ENCODE measurements at regions not wholly inside any gene's neighbourhood (a gene's known extent, or its start where the extent isn't known, plus 50 kb on each side); places are given as distances from the start of the nearest gene placed in this dataset.
"Not testable (repeated sequence)": the region's sequence is repeated elsewhere in the genome, so short reads cannot be mapped to it uniquely, and the experiment has no call there.

DNA sequence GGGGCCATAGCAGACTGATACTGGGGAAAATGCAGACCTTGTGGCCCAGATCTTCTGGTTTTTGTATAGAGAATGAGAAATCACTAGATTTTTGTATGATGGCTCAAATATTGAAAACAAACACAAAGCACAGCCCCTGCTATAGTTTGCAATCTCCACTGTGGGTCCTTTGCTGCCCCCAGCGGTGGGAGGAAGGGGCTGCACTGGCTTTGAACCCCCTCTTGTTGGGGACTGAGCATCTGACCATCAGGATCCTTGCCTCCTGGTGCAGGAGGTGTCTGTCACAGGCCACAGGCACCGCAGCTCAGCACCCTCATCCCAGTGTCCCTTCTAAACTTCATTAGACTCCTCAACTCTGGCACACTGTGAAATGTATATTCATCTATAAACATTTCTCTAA is 252.3 kb downstream of the BCL2L11 start:
- DNase-seq = not testable (repeated sequence)

DNA sequence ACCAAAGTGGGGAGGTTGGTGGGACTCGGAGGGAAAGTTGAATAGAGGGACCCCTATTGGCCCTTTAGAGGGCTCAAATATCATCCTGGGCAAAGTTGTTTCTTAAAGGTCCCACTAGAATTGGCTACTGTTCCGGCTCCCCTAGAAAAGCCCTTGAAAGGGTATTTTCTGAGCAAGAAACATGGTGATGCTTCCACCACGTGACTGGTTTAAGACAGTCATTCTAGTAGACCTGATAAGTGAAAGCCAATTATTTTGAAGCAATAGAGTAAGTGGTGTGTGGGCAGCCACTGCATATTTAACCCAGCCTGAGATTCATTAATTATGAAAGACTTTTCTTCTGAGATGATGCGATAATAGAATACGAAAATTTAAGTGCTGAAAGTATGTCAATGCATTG is 253.3 kb downstream of the BCL2L11 start:
- not testable (repeated sequence) for DNase-seq

DNA sequence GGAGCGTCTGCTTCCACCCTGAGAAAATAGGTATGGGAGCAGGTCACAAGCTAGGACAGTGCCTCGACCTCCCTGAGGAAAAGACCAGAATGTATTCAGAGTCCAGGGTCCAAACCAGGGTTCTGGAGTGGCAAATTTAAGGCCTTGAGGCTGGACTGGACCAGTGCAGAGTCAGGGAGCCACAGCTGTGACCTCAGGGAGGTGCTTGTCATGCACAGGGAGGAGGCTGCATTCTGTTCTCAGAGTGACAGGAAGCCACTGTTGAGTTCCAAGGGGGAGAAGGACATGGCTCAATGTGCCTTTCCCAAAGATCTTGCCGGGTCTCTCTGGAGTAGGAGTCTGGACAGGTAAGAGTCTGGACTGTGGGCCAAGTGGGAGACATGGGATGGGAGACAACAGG is 254.0 kb downstream of the BCL2L11 start:
- not testable (repeated sequence) for DNase-seq

DNA sequence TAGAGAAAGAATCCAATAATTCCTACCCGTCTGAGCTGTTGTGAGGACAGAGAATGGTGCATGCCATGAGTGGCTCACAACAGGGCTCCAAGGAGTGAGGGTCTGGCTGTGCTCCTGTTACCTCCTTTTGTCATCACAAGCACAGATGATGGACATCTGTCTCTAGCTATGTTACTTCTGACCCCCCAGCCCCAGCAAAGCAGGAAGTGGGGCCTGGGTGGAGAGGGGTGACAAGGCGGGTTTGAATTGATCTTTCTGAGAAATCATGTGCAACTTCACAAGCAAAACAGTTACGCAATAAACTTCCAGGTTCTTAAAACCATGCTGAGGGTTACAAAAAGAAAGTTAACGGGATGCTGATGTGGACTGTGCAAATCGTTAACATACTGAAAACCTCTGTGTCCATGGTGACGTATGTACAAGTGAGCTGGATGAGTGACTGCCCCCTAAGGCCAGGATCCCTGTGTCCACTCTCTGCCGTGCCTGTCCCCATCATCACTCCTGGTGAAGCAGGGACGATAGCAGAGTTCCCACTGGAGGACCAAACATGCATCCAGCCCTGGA is 254.7 kb downstream of the BCL2L11 start:
- DNase-seq = not testable (repeated sequence)

DNA sequence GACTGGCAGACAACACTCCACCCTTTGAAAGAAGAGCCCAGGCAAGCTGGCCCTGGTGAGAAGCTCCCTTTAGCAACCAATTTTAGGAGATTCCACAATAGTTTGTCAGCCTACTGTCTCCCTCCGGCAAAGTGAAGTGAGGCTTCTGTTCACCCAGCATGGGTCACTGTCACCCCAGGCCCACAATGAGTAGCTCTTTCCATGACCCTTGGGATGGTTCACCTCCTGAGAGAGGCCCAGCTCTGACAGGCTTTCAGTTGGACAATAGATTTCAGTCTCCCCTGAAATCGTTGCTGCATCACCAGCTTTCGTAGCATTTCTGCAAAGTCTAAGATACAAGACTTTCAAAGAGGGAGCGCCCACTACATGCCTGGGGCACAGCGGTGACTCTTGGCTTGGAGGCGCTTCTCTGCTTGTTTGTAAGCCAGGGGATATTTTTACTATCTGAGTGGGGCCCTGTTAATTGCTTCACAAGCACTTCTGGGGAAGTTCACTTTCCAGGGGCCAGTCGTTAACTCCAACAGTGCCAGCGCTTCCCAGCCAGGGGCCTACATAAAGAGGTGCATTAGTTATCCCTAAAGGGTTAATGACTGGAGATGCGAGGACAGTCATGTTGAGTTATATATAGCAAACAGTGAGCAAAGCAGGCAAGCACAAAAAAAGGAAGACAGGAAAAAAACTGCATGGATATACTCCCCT is 255.7 kb downstream of the BCL2L11 start:
- DNase-seq = not testable (repeated sequence)

DNA sequence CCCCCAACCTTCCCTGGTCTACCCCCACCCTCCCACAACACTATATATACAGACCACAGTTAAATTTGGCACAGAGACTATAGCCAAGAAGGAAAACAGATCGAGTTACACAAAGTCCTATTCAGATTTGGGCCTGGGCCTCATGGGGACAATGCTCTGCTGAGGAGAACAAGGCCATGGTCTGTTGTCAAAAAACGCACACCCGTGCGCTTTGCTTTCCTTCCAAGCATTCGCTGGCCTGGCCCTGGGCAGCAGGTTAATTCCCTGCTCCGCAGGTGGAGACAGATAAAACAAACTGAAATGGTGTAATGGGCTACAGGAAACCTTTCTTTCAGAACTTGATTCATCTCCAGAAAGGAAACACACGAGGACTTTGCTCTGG is 256.2 kb downstream of the BCL2L11 start:
- not testable (repeated sequence) for DNase-seq

DNA sequence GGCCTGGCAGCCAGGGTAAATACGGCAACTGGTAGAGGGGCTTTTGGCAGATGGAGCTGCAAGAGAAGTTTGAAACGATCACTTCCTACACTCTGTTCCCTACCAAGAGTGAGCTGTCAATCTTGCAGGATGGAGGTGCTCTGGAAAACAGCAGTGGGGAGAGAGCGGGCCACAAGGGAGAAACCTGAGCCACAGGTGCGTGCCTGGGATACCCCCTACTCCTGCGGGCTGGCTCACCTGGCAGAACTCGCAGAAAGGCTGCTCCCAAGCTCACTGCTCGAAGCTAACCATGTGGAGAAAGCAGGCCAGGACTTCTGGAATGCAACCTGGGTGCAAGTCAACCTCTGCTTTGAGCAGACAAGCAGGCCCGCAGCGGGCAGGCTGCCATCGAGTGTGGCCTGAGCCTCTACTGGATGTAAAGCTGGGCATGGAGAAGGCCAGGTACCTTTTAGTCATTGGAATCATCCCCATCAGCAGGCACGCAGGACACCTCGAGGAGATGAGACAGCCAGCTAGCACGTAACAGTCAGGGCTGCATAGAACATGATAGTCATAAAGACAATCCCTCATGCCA is 256.8 kb downstream of the BCL2L11 start:
- DNase-seq = not testable (repeated sequence)

DNA sequence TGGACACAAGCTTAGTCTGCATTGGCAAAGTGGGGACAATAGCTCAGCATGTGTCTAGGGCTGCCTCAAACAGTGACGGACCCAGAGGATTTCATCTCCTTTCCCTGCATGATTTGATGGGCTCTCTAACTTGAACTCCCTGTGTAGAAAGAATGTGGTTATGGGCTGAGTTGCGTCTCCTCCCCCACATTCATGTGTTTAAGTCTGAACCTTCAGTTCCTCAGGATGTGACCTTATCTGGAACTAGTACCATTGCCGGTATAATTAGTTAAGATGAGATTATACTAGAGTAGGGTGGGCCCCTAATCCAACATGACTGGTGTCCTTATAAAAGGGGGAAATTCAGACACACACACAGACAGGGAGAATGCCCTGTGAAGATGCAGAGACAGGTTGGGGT is 257.6 kb downstream of the BCL2L11 start:
- DNase-seq = not testable (repeated sequence)

DNA sequence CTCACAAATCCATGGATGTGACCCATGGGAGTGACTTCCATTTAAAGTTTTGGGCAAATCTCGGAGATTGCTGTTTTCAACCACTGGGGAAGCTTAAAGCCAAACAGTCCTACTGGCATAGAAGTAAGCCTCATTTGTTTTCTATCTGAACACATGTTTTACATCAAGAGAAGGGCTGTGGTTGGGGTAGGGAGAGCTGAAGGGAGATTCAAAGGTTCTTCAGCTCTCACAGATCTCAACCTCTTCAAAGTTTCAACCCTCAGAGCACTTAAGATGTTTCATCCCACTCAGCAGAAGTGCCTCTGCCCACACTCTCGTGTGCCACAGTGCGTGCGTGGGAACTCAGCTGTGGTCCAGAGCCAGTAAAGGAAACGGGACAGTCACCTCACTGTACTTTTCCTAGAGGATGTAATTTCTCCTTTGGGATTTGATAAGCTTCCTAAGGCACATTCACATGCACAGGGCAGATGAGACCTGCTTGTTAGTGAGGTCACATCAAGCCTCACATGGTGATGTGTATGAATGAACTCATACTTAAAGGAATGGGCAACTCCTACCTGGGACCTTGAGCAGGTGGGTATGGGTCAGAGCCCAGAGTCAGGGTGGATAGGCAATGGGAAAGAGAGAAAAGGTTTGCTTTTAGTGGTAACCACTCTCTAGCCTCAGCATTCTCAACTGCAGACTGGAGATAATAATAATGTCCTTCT is 260.2 kb downstream of the BCL2L11 start:
- DNase-seq = not testable (repeated sequence)

DNA sequence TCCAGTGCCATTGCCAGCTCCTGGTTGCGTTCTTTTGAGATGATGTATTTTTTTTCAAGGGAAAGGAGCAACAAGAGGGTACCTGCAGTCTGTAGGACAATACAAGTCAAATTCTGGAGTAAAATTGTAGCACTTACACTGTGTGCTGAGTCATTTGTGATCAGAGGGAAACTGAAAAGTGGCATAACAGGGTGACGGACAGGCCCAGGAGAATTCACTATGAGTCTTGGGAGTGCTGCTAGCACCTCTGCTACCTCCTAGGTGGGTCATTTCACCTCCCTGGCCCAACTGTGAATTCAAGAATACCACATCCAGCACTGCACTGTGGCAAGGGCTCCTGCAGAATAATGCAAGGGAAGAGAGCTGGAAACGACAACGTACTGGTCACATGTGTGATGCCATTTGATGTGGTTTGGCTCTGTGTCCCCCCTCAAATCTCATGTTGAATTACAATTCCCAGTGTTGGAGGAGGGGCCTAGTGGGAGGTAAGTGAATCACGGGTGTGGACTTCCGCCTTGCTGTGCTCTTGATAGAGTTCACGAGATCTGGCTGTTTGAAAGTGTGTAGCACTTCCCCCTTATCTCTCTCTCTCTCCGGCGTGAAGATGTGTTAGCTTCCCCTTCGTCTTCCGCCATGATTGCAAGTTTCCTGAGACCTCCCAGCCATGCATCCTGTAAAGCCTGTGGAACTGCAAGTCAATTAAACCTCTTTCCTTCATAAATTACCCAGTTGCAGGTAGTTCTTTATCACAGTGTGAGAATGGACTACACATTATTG is 261.0 kb downstream of the BCL2L11 start:
- not testable (repeated sequence) for DNase-seq

DNA sequence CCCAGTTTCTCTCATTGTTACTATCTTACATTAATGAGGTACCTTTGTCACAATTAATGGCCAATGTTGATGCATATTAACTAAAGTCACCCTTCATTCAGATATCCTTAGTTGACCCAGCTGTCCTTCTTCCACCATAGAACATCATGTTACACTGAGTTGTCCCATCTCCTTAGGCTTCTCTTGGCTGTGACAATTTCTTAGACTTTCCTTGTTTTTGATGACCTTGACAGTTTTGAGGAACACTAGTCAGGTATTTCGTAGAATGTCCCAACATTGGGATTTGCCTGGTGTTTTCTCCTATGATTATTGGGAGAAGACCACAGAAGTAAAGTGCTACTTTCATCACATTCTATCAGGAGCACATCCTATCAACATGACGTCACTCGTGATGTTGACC is 261.8 kb downstream of the BCL2L11 start:
- not testable (repeated sequence) for DNase-seq

DNA sequence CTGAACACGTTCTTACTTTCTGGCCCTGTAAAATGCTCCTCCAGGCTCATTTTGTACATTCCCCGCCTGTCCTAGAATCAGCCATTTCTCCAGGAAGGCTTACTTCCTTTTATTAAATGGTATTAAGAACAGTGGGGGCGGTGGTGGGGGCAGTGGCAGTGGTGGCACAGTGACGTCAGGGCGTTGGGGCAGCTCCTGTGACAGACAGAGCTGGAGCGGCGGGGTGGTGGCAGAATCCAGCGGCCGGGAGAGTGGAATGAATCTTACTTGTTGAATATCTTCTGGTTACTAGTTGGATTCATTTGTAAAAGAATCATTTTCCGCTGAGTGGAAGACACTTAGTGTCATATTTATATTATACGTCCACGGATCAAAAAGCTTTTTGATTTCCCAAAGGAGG is 262.6 kb downstream of the BCL2L11 start:
- not testable (repeated sequence) for DNase-seq

DNA sequence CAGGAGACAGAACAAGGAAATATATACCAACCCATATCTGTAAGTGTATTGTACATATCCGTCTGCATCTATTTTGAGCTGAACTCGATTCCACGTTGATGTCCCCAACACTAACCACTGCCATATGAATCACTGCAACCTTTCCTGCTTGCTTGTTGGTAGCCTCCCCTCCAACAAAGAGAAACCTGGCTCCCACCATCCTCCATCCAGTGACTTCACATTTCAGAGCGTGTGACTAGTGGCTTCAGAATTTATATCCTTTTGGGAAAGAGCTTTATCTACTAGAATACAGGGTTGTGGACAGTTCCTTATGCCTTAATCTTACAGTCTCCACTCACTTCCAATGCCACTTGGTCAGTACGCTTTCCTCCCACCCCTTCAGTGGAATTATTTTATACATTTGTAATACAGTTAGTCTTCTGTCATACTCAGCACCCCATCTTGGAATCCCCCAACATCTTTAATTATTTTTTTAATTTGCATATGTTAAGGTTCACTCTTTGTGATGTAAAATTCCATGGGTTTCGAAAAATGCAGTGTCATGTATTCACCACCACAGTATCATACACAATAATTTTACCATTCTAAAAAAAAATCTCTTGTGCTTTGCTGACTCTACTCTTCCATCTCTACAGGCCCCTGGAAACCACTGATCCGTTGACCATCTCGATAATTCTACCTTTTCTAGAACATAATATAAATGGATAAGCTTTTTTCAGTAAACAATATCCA is 264.7 kb downstream of the BCL2L11 start:
- DNase-seq = not testable (repeated sequence)

DNA sequence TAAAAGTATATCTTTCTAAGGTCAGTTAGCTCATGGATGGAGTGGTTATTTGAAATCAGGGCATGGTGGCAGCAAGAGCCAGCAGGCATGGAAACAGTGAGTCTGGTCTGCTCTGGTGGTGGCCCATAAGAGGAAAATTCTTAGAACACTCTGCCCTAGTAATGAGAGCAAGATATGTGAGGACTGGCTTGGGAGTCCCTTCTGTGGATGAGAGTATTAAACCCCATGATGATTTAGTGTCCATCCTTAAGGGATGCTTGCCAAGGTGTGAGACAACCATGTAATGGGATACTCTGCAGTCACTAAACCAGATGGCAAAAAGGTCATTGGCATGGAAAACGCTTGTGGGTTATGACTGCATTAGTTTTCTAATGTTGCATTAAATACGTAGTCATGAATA is 269.9 kb downstream of the BCL2L11 start:
- DNase-seq = not testable (repeated sequence)

DNA sequence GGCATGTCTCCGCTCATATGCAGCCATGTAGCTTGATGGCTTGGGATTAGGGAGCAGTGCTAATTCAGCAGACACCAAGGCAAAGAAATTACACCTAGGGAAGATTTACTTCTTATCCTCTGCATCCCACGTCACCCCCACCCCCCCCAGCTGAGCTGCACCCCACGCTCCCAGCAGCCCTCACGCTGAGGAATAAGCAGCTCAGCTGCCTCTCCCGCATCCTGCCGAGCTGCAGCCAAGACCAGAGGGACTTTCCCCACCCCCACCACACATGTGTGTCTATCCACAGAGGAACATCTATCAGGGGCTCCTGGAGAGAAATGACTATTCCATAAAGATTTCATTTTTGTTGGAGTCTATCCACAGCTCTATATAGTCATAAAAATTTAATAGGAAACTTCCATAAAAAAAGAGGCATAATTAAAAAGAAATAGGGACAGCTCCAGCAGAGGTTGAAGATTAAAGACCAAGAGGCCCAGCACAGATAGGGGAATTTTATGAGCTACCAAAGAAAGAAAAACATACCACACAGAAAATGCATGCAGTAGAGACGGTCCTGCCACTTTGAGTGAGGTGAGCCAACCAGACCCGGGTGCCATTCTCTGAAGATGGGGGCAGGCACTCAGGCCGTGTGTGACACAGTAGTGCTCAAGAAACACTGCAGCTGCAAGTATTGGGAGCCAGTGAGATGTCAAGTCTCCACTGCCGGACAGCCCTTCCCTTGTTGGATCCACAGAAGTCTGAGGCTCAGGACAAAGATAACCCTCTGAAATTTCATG is 274.8 kb downstream of the BCL2L11 start:
- DNase-seq = not testable (repeated sequence)

DNA sequence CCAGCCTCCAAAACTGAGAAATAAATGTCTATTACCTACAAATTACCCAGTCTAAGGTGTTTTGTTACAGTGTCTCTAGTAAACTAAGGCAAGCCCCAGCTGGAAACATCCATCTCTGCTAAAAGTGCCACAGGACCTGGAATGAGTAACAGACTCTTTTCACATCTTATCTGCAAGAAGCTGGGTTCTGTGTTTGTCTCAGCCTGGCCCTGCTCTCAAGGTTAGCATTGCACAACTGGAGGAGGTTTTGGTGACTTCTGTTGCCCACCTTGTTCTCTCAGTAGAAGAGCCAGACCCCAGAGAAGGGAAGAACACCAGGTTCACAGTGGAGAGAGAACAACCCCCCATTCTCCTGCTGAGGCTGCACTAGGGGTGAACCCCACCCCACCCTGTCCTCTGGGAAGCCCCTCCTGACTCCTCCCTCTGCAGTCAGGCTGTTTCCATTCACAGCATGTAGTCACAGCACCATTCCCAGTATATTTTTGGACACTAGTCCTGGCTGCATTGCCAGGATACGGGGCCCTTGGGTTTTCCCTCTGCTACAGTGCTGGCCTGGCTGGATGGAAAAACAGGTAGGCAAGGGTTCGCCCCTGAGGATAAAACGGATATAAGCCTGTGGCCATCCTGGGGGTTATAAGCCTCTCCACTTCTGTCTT is 280.0 kb downstream of the BCL2L11 start:
- DNase-seq = not testable (repeated sequence)

DNA sequence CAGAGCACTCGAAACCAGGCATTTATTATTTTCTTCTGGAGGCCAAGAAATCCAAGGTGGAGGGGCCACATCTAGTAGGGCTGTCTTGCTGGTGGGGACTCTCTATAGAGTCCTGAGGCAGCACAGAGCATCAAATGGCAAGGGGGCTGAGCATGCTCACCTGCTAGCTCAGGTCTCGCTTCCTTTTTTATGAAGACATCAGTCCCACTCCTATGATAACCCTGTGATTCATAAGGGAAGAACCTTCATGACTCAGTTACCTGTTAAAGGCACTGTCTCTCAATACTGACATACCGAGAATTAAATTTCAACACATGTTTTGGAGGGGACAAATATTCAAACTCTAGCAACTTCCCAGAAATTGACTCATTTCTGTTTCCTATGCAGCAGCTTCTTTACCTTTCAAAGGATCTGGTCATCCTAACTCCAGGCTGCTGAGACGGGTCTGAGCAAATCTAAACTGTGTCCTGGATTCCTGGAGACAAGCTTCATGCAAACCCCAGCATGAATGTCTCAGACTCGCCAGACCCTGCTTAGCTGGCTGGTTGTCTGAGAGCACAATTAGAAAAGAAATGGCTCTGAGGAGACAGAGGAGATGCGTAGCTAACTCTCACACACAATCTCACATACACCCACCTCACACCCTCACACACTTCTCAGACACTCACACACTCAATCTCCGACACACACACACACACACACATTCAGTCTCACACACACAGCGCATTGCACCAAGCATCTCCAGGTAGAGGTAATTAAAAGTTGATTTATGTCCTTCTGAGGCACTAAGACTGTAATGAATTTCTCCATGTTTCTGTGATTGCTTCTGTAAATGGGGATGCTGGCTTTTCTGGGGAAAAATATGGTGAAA is 280.8 kb downstream of the BCL2L11 start:
- not testable (repeated sequence) for DNase-seq

DNA sequence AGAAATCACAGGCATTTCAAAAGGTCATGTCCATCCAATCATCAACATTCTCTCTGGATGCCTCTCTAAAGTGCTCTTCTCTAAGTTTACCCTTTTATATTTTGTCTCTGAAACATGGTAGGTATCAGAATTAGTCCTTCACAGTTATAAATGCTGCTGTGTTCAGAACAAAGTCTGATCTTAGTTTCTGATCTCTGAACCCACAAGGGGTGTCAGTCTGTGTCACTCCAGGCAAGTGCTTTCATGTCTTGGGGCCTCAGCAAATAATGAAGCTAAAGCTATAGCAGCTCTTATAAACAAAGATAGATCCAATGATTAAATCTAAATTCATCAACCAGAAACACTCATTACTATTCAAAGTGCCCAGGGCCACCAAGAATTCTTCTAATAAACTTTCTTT is 281.7 kb downstream of the BCL2L11 start:
- DNase-seq = not testable (repeated sequence)

DNA sequence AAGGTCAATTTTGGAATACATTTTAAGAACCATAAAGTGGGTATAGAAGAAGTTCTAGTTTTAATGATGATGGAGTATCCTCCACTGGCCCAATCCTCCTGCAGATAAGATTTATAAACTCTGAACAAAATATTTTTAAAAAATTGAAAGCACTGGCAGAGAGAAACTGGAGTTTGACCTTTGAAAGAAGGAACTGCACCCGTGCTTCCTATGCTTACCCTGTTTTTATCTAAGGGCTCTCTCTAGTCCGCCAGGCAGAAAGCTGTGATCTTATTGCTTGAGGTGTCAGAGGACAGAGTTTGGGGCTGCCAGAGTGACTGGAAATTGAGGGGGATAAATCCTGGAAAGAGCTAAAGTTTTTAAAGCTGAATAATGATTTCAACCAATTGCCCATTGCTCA is 282.6 kb downstream of the BCL2L11 start:
- DNase-seq = not testable (repeated sequence)

DNA sequence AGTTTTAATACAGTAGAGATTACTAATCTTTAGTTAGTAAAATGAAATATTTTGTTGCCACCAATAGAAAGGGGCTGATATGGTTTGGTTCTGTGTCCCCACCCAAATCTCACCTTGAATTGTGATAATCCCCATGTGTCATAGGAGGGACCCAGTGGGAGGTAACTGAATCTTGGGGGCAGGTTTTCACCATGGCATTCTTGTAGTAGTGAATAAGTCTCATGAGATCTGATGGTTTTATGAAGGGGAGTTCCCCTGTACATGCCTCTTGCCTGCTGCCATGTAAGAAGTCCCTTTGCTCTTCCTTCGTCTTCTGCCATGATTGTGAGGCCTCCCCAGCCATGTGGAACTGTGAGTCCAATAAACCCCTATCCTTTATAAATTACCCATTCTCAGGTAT is 285.9 kb downstream of the BCL2L11 start:
- not testable (repeated sequence) for DNase-seq

Measured in NCI-H1694 (cell line).